K562 (cell line): ENCODE measurements at regions not wholly inside any gene's neighbourhood (a gene's known extent, or its start where the extent isn't known, plus 50 kb on each side); places are given as distances from the start of the nearest gene placed in this dataset.

ENCODE experiments used
- ATAC-seq: fragments of 200-7000 bp; cut with Tn5 transposase; 3 replicates; pipeline ENCODE4 v1.9.1; 2020; ENCODE audit warnings: moderate library complexity
- BruUV-seq: library from RNA; stranded (reverse); fragments of 400-500 nt; replicated peaks from 2 replicates; lab custom pipeline; 2021; lab: Mats Ljungman, UMichigan
- CTCF ChIA-PET: fragments of 300-600 bp; formaldehyde crosslinking; extraction: SDS; loops from one replicate; lab custom pipeline; 2021; ENCODE audit warnings: low intra/inter-chr PET ratio; lab: Yijun Ruan, JAX
- POLR2A ChIA-PET: fragments of 300-600, 350-650 bp; sonication (Branson Sonifier 250); formaldehyde crosslinking; extraction: SDS; loops from one replicate; lab custom pipeline; 2021; ENCODE audit warnings: antibody characterized with exemption, inconsistent platforms; lab: Yijun Ruan, JAX
- DNase-seq, 4 experiments: peaks; one replicate each; pipeline versions ENCODE4 v3.0.0 to v3.0.0-alpha.2; 2011 to 2018; ENCODE audit warnings: low spot score in 3 of 4, mixed read lengths in 3 of 4; ENCODE audit errors: extremely low read depth in 1 of 4
- FAIRE-seq: peaks from 2 replicates; lab custom pipeline; 2011; peaks lifted over from hg19 to GRCh38; lab: Jason Lieb, UNC
- H2AFZ ChIP-seq: 2 replicates; pipeline ENCODE4 v1.6.0; 2011; ENCODE audit warnings: low read depth, low read length, control low read depth, inconsistent platforms
- H3K27ac ChIP-seq: fragments of 200-600 bp; 3 replicates; pipeline ENCODE4 v1.8.0; 2011; ENCODE audit warnings: low read depth, mild to moderate bottlenecking, control low read depth, inconsistent platforms, low read length, moderate library complexity, mixed read lengths; ENCODE audit errors: extremely low read depth
- H3K27me3 ChIP-seq, 2 experiments: fragments of 300-600 bp in 1 of 2; 2 replicates in 1 of 2; 3 replicates in 1 of 2; pipeline versions ENCODE4 v1.6.0 to v1.8.0; 2011; ENCODE audit warnings: inconsistent platforms in 2 of 2, low read length in 2 of 2, mild to moderate bottlenecking in 1 of 2, mixed read lengths in 1 of 2, moderate library complexity in 1 of 2; ENCODE audit not compliant: control insufficient read depth in 2 of 2, insufficient read depth in 2 of 2
- H3K36me3 ChIP-seq: fragments of 300-600 bp; 3 replicates; pipeline ENCODE4 v1.8.0; 2011; ENCODE audit warnings: mild to moderate bottlenecking, low read length, inconsistent platforms; ENCODE audit not compliant: control insufficient read depth, insufficient read depth
- H3K4me1 ChIP-seq, 2 experiments: fragments of 200-600 bp in 1 of 2; replicated peaks in 1 of 2; 2 replicates in 1 of 2; 3 replicates in 1 of 2; pipeline versions ENCODE4 v1.5.1 to v1.8.0; 2011; ENCODE audit warnings: inconsistent platforms in 2 of 2, low read length in 2 of 2, mild to moderate bottlenecking in 1 of 2, mixed read lengths in 1 of 2, moderate library complexity in 1 of 2; ENCODE audit not compliant: control insufficient read depth in 2 of 2, insufficient read depth in 2 of 2
- H3K4me2 ChIP-seq: 2 replicates; pipeline ENCODE4 v1.6.1; 2011; ENCODE audit warnings: low read length, control low read depth, inconsistent platforms, mixed read lengths; ENCODE audit not compliant: insufficient read depth
- H3K4me3 ChIP-seq: fragments of 200-600 bp; sonication (generic), shearing (Covaris generic); 2 replicates; pipeline ENCODE4 v1.5.1; 2016; ENCODE audit warnings: control low read depth, inconsistent platforms
- H3K79me2 ChIP-seq: fragments of 200-600 bp; 3 replicates; pipeline ENCODE4 v1.8.0; 2011; ENCODE audit warnings: low read length, inconsistent platforms; ENCODE audit not compliant: control insufficient read depth, insufficient read depth
- H3K9ac ChIP-seq, 2 experiments: 2 replicates each; pipeline versions ENCODE4 v1.6.0 to v1.6.1; 2011; ENCODE audit warnings: low read depth in 2 of 2, low read length in 2 of 2, control low read depth in 1 of 2, inconsistent platforms in 1 of 2, mild to moderate bottlenecking in 1 of 2, mixed read lengths in 1 of 2; ENCODE audit not compliant: insufficient read depth in 1 of 2
- H3K9me1 ChIP-seq: one replicate; pipeline ENCODE4 v1.6.0; 2011; ENCODE audit warnings: inconsistent platforms, mild to moderate bottlenecking, low read length, moderate library complexity; ENCODE audit not compliant: control insufficient read depth, insufficient read depth
- H3K9me3 ChIP-seq: replicated peaks from 2 replicates; pipeline ENCODE4 v1.5.1; 2011; ENCODE audit warnings: low read depth, low read length, inconsistent platforms; ENCODE audit not compliant: control insufficient read depth, insufficient read depth
- H4K20me1 ChIP-seq: replicated peaks from 2 replicates; pipeline ENCODE4 v1.6.1; 2011; ENCODE audit warnings: low read length, inconsistent platforms, mixed read lengths; ENCODE audit not compliant: control insufficient read depth, insufficient read depth
- CUX1 ChIP-seq: fragments of 200-800 bp; sonication (Bioruptor generic); IDR thresholded peaks from 2 replicates; pipeline ENCODE4 v1.6.1; 2016; ENCODE audit warnings: missing genetic modification characterization, missing compliant biosample characterization
- TRIM24 ChIP-seq, 2 experiments: fragments of 450-650 bp; IDR thresholded peaks; 2 replicates each; pipeline ENCODE4 v1.6.1; 2016
- U2AF1 ChIP-seq: fragments of 200-400 bp; formaldehyde crosslinking; optimal IDR thresholded peaks from 2 replicates; pipeline ENCODE3; 2017; ENCODE audit warnings: mild to moderate bottlenecking, low read depth, low read length, moderate library complexity
- ZNF449 ChIP-seq: fragments of 250-450 bp; sonication (Bioruptor Pico); IDR thresholded peaks from 2 replicates; pipeline ENCODE4 v1.8.0; 2022; ENCODE audit warnings: moderate library complexity, mild to moderate bottlenecking, inconsistent platforms
- ZNF764 ChIP-seq: fragments of 250-450 bp; sonication (Bioruptor Pico); IDR thresholded peaks from 2 replicates; pipeline ENCODE4 v1.4.0; 2020; ENCODE audit warnings: low read depth, mild to moderate bottlenecking, moderate library complexity
- WGBS: fragments of 100-300 bp; shearing (Covaris generic); methylation state at CpG from one replicate; pipeline ENCODE4 v1.1.6; 2016; ENCODE audit warnings: low coverage, mixed read lengths; ENCODE audit not compliant: insufficient coverage; ENCODE audit errors: missing lambda C conversion rate; 5-methylcytosine and 5-hydroxymethylcytosine counted together
- in situ Hi-C: fragments of 300-500 bp; cut with MboI; formaldehyde crosslinking; loops from 4 replicates; pipeline ENCODE4 v1.15.0; 2018; ENCODE audit warnings: inconsistent platforms, mixed read lengths
- intact Hi-C: fragments of 100-400 bp; cut with micrococcal nuclease; formaldehyde crosslinking; loops from 2 replicates; pipeline ENCODE4 v1.14.2; 2022

- no peak for TF ChIP-seq TRIM24 (IDR thresholded peaks at IDR 0.05)
- TF ChIP-seq CUX1 (CRISPR knock-in tag), result no peak
- TF ChIP-seq ZNF449 (CRISPR knock-in tag), result no peak
- no peak for TF ChIP-seq ZNF764 (CRISPR knock-in tag)
- no peak for TF ChIP-seq U2AF1
- CTCF ChIA-PET, result no interaction called here
Observed at GRCh38 chr18:75135158-75135725, 73.7 kb downstream of the PTGR3 start.

More at GRCh38 chr18:75135158-75135725, 73.7 kb downstream of the PTGR3 start:
- Histone ChIP-seq H3K4me2 (no peak overlapping the region), H2AFZ (no peak overlapping the region), H3K4me1 (no peaks in the 10 kb centered on the region), H3K9ac (no peak overlapping the region), H3K9me1 (no peaks in the 10 kb centered on the region), H3K79me2 (no peaks in the 10 kb centered on the region), H4K20me1 (no peaks in the 10 kb centered on the region), H3K9me3 (no peaks in the 10 kb centered on the region), H3K4me3 (no peak overlapping the region), H3K27me3 (peaks cover 0 to 58% of the 10 kb centered on the region in 2 experiments; a peak in 3 of 5 replicates), H3K36me3 (no peaks in the 10 kb centered on the region), H3K27ac (no peak overlapping the region)
- no peak for ATAC-seq
- BruUV-seq, result no TSS peak
- FAIRE-seq, result no peak
- intact Hi-C loops, result no loop called here
- in situ Hi-C loops, result no loop called here
- POLR2A ChIA-PET, result interaction anchor here (0.6 to 0.7 kb wide), 2 partner anchors 33 to 540 kb away, joined by 3 read pairs; no protein-coding TSS in a partner anchor
- DNase-seq, result no peak
- 2% methylated on average over 12 of the region's 14 CpGs for WGBS
